K562 (cell line): ENCODE measurements at regions not wholly inside any gene's neighbourhood (a gene's known extent, or its start where the extent isn't known, plus 50 kb on each side); places are given as distances from the start of the nearest gene placed in this dataset.

Source experiments
- ATAC-seq: fragments of 200-7000 bp; cut with Tn5 transposase; 3 replicates; pipeline ENCODE4 v1.9.1; 2020; ENCODE audit warnings: moderate library complexity
- BruUV-seq: library from RNA; stranded (reverse); fragments of 400-500 nt; replicated peaks from 2 replicates; lab custom pipeline; 2021; lab: Mats Ljungman, UMichigan
- CTCF ChIA-PET: fragments of 300-600 bp; formaldehyde crosslinking; extraction: SDS; loops from one replicate; lab custom pipeline; 2021; ENCODE audit warnings: low intra/inter-chr PET ratio; lab: Yijun Ruan, JAX
- POLR2A ChIA-PET: fragments of 300-600, 350-650 bp; sonication (Branson Sonifier 250); formaldehyde crosslinking; extraction: SDS; loops from one replicate; lab custom pipeline; 2021; ENCODE audit warnings: antibody characterized with exemption, inconsistent platforms; lab: Yijun Ruan, JAX
- DNase-seq, 4 experiments: peaks; one replicate each; pipeline versions ENCODE4 v3.0.0 to v3.0.0-alpha.2; 2011 to 2018; ENCODE audit warnings: low spot score in 3 of 4, mixed read lengths in 3 of 4; ENCODE audit errors: extremely low read depth in 1 of 4
- FAIRE-seq: peaks from 2 replicates; lab custom pipeline; 2011; peaks lifted over from hg19 to GRCh38; lab: Jason Lieb, UNC
- H2AFZ ChIP-seq: 2 replicates; pipeline ENCODE4 v1.6.0; 2011; ENCODE audit warnings: low read depth, low read length, control low read depth, inconsistent platforms
- H3K27ac ChIP-seq: fragments of 200-600 bp; 3 replicates; pipeline ENCODE4 v1.8.0; 2011; ENCODE audit warnings: low read depth, mild to moderate bottlenecking, control low read depth, inconsistent platforms, low read length, moderate library complexity, mixed read lengths; ENCODE audit errors: extremely low read depth
- H3K27me3 ChIP-seq, 2 experiments: fragments of 300-600 bp in 1 of 2; 2 replicates in 1 of 2; 3 replicates in 1 of 2; pipeline versions ENCODE4 v1.6.0 to v1.8.0; 2011; ENCODE audit warnings: inconsistent platforms in 2 of 2, low read length in 2 of 2, mild to moderate bottlenecking in 1 of 2, mixed read lengths in 1 of 2, moderate library complexity in 1 of 2; ENCODE audit not compliant: control insufficient read depth in 2 of 2, insufficient read depth in 2 of 2
- H3K36me3 ChIP-seq: fragments of 300-600 bp; 3 replicates; pipeline ENCODE4 v1.8.0; 2011; ENCODE audit warnings: mild to moderate bottlenecking, low read length, inconsistent platforms; ENCODE audit not compliant: control insufficient read depth, insufficient read depth
- H3K4me1 ChIP-seq, 2 experiments: fragments of 200-600 bp in 1 of 2; replicated peaks in 1 of 2; 2 replicates in 1 of 2; 3 replicates in 1 of 2; pipeline versions ENCODE4 v1.5.1 to v1.8.0; 2011; ENCODE audit warnings: inconsistent platforms in 2 of 2, low read length in 2 of 2, mild to moderate bottlenecking in 1 of 2, mixed read lengths in 1 of 2, moderate library complexity in 1 of 2; ENCODE audit not compliant: control insufficient read depth in 2 of 2, insufficient read depth in 2 of 2
- H3K4me2 ChIP-seq: 2 replicates; pipeline ENCODE4 v1.6.1; 2011; ENCODE audit warnings: low read length, control low read depth, inconsistent platforms, mixed read lengths; ENCODE audit not compliant: insufficient read depth
- H3K4me3 ChIP-seq: fragments of 200-600 bp; sonication (generic), shearing (Covaris generic); 2 replicates; pipeline ENCODE4 v1.5.1; 2016; ENCODE audit warnings: control low read depth, inconsistent platforms
- H3K79me2 ChIP-seq: fragments of 200-600 bp; 3 replicates; pipeline ENCODE4 v1.8.0; 2011; ENCODE audit warnings: low read length, inconsistent platforms; ENCODE audit not compliant: control insufficient read depth, insufficient read depth
- H3K9ac ChIP-seq, 2 experiments: 2 replicates each; pipeline versions ENCODE4 v1.6.0 to v1.6.1; 2011; ENCODE audit warnings: low read depth in 2 of 2, low read length in 2 of 2, control low read depth in 1 of 2, inconsistent platforms in 1 of 2, mild to moderate bottlenecking in 1 of 2, mixed read lengths in 1 of 2; ENCODE audit not compliant: insufficient read depth in 1 of 2
- H3K9me1 ChIP-seq: one replicate; pipeline ENCODE4 v1.6.0; 2011; ENCODE audit warnings: inconsistent platforms, mild to moderate bottlenecking, low read length, moderate library complexity; ENCODE audit not compliant: control insufficient read depth, insufficient read depth
- H3K9me3 ChIP-seq: replicated peaks from 2 replicates; pipeline ENCODE4 v1.5.1; 2011; ENCODE audit warnings: low read depth, low read length, inconsistent platforms; ENCODE audit not compliant: control insufficient read depth, insufficient read depth
- H4K20me1 ChIP-seq: replicated peaks from 2 replicates; pipeline ENCODE4 v1.6.1; 2011; ENCODE audit warnings: low read length, inconsistent platforms, mixed read lengths; ENCODE audit not compliant: control insufficient read depth, insufficient read depth
- ASH1L ChIP-seq: fragments of 450-650 bp; IDR thresholded peaks from 2 replicates; pipeline ENCODE4 v1.6.1; 2018; ENCODE audit warnings: borderline replicate concordance, mild to moderate bottlenecking, low read depth; ENCODE audit not compliant: partially characterized antibody
- BACH1 ChIP-seq: fragments of 200-800 bp; sonication (Bioruptor generic); IDR thresholded peaks from 2 replicates; pipeline ENCODE4 v1.6.1; 2016; ENCODE audit warnings: missing genetic modification characterization, missing compliant biosample characterization
- HSF4 ChIP-seq: fragments of 250-450 bp; sonication (Bioruptor Pico); IDR thresholded peaks from 2 replicates; pipeline ENCODE4 v2.1.2; 2022; ENCODE audit warnings: mild to moderate bottlenecking, moderate library complexity, borderline replicate concordance
- IRF2 ChIP-seq: sonication (generic); formaldehyde crosslinking; IDR thresholded peaks from 2 replicates; pipeline ENCODE4 v1.8.1; 2022; ENCODE audit warnings: mild to moderate bottlenecking, missing genetic modification reagents
- KDM4B ChIP-seq, 2 experiments: fragments of 450-650 bp in 1 of 2; sonication (generic) in 1 of 2; IDR thresholded peaks; 2 replicates each; pipeline ENCODE4 v1.6.1; 2016 to 2017; ENCODE audit warnings: borderline replicate concordance in 2 of 2, antibody characterized with exemption in 1 of 2, low read depth in 1 of 2, mild to moderate bottlenecking in 1 of 2
- MEF2D ChIP-seq: conservative IDR thresholded peaks from 2 replicates; pipeline ENCODE4 v1.6.1; 2016; ENCODE audit warnings: low read depth, missing genetic modification characterization, missing compliant biosample characterization
- NR2C1 ChIP-seq, 2 experiments: fragments of 450-650 bp; IDR thresholded peaks; 2 replicates each; pipeline ENCODE4 v1.6.1; 2017; ENCODE audit warnings: mild to moderate bottlenecking in 2 of 2, antibody characterized with exemption in 1 of 2, inconsistent platforms in 1 of 2, missing compliant biosample characterization in 1 of 2, missing genetic modification characterization in 1 of 2
- POLR2AphosphoS2 ChIP-seq: IDR thresholded peaks from 2 replicates; pipeline ENCODE4 v1.6.1; 2012; ENCODE audit warnings: low read length, improper control_type of control experiment
- RBM22 ChIP-seq: fragments of 200-400 bp; formaldehyde crosslinking; IDR thresholded peaks from 2 replicates; pipeline ENCODE4 v1.6.1; 2018; ENCODE audit warnings: low read length, low read depth; ENCODE audit not compliant: poor library complexity, severe bottlenecking
- SREBF2 ChIP-seq: sonication (generic); formaldehyde crosslinking; IDR thresholded peaks from 2 replicates; pipeline ENCODE4 v1.4.0; 2020; ENCODE audit warnings: mild to moderate bottlenecking, missing genetic modification reagents
- STAT5A ChIP-seq: IDR thresholded peaks from 2 replicates; pipeline ENCODE4 v1.6.1; 2012; ENCODE audit warnings: low read length, inconsistent platforms, borderline replicate concordance
- STAT5B ChIP-seq: fragments of 250-450 bp; sonication (Bioruptor Pico); IDR thresholded peaks from 2 replicates; pipeline ENCODE4 v1.8.0; 2021; ENCODE audit warnings: mild to moderate bottlenecking, inconsistent platforms
- TCF7L2 ChIP-seq: fragments of 150-350 bp; IDR thresholded peaks from 2 replicates; pipeline ENCODE4 v1.6.1; 2016; ENCODE audit warnings: low read depth, mild to moderate bottlenecking, low read length, moderate library complexity
- ZNF224 ChIP-seq: sonication (generic); formaldehyde crosslinking; IDR thresholded peaks from 2 replicates; pipeline ENCODE4 v1.8.0; 2022; ENCODE audit warnings: mild to moderate bottlenecking, missing genetic modification reagents
- ZNF3 ChIP-seq: fragments of 250-450 bp; sonication (Bioruptor Pico); IDR thresholded peaks from 2 replicates; pipeline ENCODE4 v1.5.0; 2021; ENCODE audit warnings: mild to moderate bottlenecking, moderate library complexity
- ZNF311 ChIP-seq: fragments of 250-450 bp; sonication (Bioruptor Pico); IDR thresholded peaks from 2 replicates; pipeline ENCODE4 v1.4.0; 2020; ENCODE audit warnings: mild to moderate bottlenecking, moderate library complexity
- ZNF551 ChIP-seq: fragments of 250-450 bp; sonication (Bioruptor Pico); IDR thresholded peaks from 2 replicates; pipeline ENCODE4 v1.5.0; 2021; ENCODE audit warnings: mild to moderate bottlenecking, moderate library complexity
- WGBS: fragments of 100-300 bp; shearing (Covaris generic); methylation state at CpG from one replicate; pipeline ENCODE4 v1.1.6; 2016; ENCODE audit warnings: low coverage, mixed read lengths; ENCODE audit not compliant: insufficient coverage; ENCODE audit errors: missing lambda C conversion rate; 5-methylcytosine and 5-hydroxymethylcytosine counted together
- in situ Hi-C: fragments of 300-500 bp; cut with MboI; formaldehyde crosslinking; loops from 4 replicates; pipeline ENCODE4 v1.15.0; 2018; ENCODE audit warnings: inconsistent platforms, mixed read lengths
- intact Hi-C: fragments of 100-400 bp; cut with micrococcal nuclease; formaldehyde crosslinking; loops from 2 replicates; pipeline ENCODE4 v1.14.2; 2022
- TF ChIP-seq, protein P1 (sequence below): fragments of 450-650 bp; formaldehyde crosslinking; IDR thresholded peaks from 2 replicates; pipeline ENCODE4 v1.4.0; 2022; ENCODE audit warnings: missing genetic modification characterization
- TF ChIP-seq, protein P2 (sequence below): IDR thresholded peaks from 2 replicates; pipeline ENCODE4 v1.6.1; 2012; ENCODE audit warnings: low read depth, low read length, improper control_type of control experiment, borderline replicate concordance

DNA sequence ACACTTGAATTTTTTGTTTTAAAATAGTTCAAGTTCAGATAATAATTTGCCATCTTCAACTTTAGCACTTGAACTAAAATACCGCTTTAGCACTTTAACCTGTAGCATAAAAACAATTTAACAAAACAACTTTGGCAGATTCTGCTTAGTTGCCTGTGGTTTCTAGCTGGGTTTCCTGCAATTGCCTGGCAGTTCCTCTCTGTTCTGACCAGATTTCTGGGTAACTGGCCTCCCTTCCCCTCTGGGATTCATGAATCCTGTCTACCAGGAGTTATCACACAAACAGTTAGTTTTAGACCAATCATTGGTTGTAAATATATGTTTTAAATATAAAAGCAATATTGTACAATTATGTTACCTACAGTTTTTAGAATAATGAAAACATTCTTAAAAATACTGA lies 89.8 kb upstream of the HDAC9 start:
- no peak for FAIRE-seq
- WGBS: 0% methylated on average over 1 of the region's 1 CpG
- BruUV-seq: no TSS peak

DNA sequence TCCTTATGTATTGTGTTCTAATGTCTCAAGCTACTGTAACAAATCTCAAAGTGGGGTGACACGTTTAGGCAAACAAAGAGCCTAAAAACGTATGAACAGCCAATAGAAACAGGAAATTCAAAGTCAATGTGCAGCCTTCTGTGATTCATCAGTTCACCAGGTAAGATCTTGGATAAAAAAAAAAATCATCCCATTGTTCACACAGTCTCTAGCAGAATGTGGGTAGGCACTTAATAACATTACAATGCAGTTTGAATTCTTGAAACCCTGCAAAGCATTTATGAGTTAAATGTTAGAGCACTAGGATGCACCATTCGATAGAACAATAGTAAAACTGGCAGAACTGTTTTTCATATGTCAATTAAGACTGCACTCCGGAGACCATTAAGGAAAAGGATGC lies 88.2 kb upstream of the HDAC9 start:
- FAIRE-seq (no peak), DNase-seq (no peak), ATAC-seq (no peak)
- Histone ChIP-seq H3K4me3 (no peak overlapping the region), H3K27me3 (no peaks in the 10 kb centered on the region), H3K9me3 (no peaks in the 10 kb centered on the region; the same call in 1 of the 2 replicates), H3K4me2 (no peak overlapping the region), H3K4me1 (no peaks in the 10 kb centered on the region), H3K36me3 (no peaks in the 10 kb centered on the region), H4K20me1 (no peaks in the 10 kb centered on the region), H2AFZ (no peak overlapping the region), H3K79me2 (no peaks in the 10 kb centered on the region), H3K9me1 (no peaks in the 10 kb centered on the region), H3K27ac (no peak overlapping the region), H3K9ac (no peak overlapping the region)
- BruUV-seq: no TSS peak
- ChIA-PET POLR2A (no interaction called here), CTCF (no interaction called here)
- in situ Hi-C loops (no loop called here), intact Hi-C loops (no loop called here)
- 0% methylated on average over 4 of the region's 4 CpGs for WGBS
- TF ChIP-seq ZNF311 (CRISPR knock-in tag): no peak
- no peak for TF ChIP-seq RBM22
- TF ChIP-seq, protein P1, sequence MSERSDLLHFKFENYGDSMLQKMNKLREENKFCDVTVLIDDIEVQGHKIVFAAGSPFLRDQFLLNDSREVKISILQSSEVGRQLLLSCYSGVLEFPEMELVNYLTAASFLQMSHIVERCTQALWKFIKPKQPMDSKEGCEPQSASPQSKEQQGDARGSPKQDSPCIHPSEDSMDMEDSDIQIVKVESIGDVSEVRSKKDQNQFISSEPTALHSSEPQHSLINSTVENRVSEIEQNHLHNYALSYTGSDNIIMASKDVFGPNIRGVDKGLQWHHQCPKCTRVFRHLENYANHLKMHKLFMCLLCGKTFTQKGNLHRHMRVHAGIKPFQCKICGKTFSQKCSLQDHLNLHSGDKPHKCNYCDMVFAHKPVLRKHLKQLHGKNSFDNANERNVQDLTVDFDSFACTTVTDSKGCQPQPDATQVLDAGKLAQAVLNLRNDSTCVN (CRISPR knock-in tag): no peak
- TF ChIP-seq, protein P2, sequence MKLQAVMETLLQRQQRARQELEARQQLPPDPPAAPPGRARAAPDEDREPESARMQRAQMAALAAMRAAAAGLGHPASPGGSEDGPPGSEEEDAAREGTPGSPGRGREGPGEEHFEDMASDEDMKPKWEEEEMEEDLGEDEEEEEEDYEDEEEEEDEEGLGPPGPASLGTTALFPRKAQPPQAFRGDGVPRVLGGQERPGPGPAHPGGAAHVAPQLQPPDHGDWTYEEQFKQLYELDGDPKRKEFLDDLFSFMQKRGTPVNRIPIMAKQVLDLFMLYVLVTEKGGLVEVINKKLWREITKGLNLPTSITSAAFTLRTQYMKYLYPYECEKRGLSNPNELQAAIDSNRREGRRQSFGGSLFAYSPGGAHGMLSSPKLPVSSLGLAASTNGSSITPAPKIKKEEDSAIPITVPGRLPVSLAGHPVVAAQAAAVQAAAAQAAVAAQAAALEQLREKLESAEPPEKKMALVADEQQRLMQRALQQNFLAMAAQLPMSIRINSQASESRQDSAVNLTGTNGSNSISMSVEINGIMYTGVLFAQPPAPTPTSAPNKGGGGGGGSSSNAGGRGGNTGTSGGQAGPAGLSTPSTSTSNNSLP: no peak
- no peak for TF ChIP-seq BACH1
- TF ChIP-seq STAT5A: no peak

More for the DNA sequence above, 89.8 kb upstream of the HDAC9 start:
- ChIA-PET POLR2A (no interaction called here), CTCF (interaction anchor here (0.6 kb wide), 1 partner anchor 1462 kb away, joined by 3 read pairs; no protein-coding TSS in a partner anchor)
- H3K4me2 ChIP-seq: no peak overlapping the region
- no peaks in the 10 kb centered on the region for H4K20me1 ChIP-seq
- no peaks in the 10 kb centered on the region for H3K27me3 ChIP-seq
- H3K4me1 ChIP-seq: no peaks in the 10 kb centered on the region
- no peak overlapping the region for H3K9ac ChIP-seq
- in situ Hi-C loops (no loop called here), intact Hi-C loops (no loop called here)
- DNase-seq (no peak), ATAC-seq (no peak)
- H3K9me3 ChIP-seq: no peaks in the 10 kb centered on the region; the same call in 1 of the 2 replicates
- no peaks in the 10 kb centered on the region for H3K36me3 ChIP-seq
- no peaks in the 10 kb centered on the region for H3K79me2 ChIP-seq
- H2AFZ ChIP-seq: no peak overlapping the region
- H3K27ac ChIP-seq: no peak overlapping the region
- TF ChIP-seq MEF2D (tag) (no peak), STAT5B (CRISPR knock-in tag) (no peak), ZNF551 (CRISPR knock-in tag) (no peak), ZNF3 (CRISPR knock-in tag) (no peak), TCF7L2 (no peak), SREBF2 (no peak), NR2C1 (IDR thresholded peaks at IDR 0.05) (no peak), NR2C1 (tag; IDR thresholded peaks at IDR 0.05) (no peak), KDM4B (IDR thresholded peaks at IDR 0.05; ENCODE audit: borderline replicate concordance in 2 of 2, low read depth in 1 of 2) (no peak), HSF4 (CRISPR knock-in tag) (no peak), ASH1L (no peak), IRF2 (CRISPR knock-in tag) (no peak), ZNF224 (CRISPR knock-in tag) (no peak), POLR2AphosphoS2 (no peak)
- no peaks in the 10 kb centered on the region for H3K9me1 ChIP-seq
- no peak overlapping the region for H3K4me3 ChIP-seq
